HG02678 (cell line): ENCODE measurements at regions not wholly inside any gene's neighbourhood (a gene's known extent, or its start where the extent isn't known, plus 50 kb on each side); places are given as distances from the start of the nearest gene placed in this dataset.
"Not testable (repeated sequence)": the region's sequence is repeated elsewhere in the genome, so short reads cannot be mapped to it uniquely, and the experiment has no call there.

Experiments used
- ATAC-seq: cut with Tn5 transposase; IDR thresholded peaks from one replicate; pipeline ENCODE4 v1.9.1; 2021; ENCODE audit warnings: mild to moderate bottlenecking, moderate library complexity; ENCODE audit not compliant: unreplicated experiment

DNA sequence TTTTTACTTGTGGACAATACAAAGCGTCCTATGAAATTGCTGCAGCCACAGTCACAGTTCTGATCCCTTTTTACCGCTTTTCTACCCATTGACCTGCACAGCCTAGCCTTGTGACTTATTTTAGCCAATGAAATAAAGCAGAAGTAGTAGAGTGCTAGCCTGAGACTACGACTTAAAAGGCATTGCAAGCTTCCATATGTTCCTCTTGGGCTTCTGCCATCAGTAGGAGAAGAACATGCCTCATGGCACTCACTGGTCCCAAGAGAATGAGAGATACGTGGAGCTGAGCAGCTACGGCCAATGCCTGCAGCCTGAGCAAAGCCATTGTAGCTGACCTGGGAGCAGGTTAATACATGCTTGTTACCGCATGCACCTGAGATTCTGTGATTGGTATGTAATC lies 416.6 kb upstream of the CLINT1 start:
- no peak for ATAC-seq

DNA sequence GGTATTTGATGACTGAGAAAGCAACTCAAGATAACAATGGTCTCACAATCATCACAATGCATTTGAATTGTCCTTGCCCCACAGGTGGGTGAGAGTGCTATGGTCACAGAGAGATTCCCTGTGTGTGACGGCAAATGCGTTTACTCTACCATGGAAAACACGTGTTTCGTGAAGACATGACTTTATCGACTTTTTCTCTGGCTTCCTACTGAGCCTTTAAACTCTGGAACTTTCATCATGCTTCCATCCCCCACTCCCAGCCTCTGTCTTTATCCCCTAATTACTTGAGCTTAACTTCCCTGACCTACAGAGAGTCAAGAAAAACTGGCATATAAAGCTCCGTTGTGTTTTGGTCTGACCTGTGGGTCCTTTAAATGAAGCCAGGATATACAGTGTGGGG lies 414.1 kb upstream of the CLINT1 start:
- no peak for ATAC-seq

DNA sequence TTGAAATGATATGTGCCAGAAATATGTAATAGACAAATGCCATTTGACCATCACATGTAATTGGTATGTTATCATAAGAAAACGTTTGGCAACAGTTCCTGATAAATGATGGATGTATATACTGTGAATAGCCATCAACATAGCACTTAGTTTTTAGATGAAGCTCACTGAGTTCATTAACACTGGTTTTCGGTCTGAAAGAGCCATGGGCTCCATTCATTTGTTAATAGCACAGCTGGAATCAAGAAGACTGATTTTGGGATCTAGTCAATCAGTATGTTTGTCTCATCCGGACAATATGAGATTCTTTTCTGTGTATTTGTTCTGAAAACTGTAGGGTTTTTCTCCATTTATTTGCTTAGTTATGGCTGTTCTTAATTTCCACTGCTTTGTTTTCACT lies 413.5 kb upstream of the CLINT1 start:
- no peak for ATAC-seq

DNA sequence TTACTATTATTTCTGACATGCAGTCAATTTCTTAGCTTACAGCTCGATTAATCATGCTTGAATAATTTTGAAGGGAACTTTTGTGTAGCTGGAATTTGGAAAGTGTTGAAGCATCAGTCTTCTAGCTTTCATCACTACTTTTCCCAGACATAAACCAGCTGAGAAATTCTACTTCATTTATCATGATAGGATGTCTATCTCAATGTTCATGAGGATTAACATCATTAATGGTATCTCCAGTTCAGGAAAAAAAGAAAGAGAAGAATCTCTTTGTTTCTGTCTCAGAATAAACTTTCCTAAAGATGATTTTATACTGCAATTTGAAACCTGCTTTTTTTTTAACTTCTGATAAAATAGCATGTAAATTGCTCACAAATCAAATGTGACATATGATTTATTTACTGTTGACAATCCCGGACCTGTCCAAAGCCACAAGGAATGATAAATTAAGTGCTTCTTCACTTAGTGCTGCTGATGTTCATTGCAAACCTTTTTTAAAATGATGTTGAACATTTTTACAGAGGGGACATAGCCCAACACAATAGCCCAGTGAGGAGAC lies 412.1 kb upstream of the CLINT1 start:
- no peak for ATAC-seq

DNA sequence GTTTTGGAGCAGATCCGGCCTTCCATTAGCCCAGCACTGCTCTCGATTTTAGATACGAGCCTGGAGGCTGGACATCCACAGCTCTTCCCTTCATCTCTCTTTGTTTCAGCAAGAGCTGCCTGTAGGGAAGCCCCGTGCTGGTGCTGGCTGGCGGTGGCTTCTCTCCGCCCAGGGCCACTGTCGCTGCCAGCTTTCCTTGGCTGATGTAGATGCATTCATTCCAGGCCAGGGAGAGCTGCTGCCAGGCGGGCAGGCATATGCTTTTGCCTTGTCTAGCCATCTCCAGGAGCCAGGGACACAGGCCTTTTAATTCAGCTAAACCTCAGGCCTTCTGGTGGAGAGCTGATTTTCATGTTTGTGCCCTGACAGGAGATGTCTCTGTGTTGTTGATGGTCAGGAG lies 409.3 kb upstream of the CLINT1 start:
- ATAC-seq = no peak

DNA sequence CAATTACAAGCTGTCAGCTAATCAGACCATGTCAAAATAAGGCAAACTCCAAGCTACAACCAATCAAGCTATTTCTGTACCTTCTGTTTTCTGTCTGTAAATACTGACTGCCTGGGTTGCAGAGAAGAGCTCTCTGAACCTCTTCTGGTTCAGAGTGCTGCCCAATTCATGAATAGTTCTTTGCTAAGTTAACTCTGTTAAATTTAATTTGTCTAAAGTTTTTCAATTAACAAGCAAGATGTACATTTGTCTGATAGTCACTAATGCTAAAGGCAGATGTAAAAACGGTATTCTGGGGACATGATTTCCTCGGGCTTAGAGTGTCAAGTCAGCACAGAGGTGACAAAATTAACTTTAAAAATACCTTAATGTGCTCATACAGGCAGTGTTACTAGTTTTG lies 408.3 kb upstream of the CLINT1 start:
- no peak for ATAC-seq

DNA sequence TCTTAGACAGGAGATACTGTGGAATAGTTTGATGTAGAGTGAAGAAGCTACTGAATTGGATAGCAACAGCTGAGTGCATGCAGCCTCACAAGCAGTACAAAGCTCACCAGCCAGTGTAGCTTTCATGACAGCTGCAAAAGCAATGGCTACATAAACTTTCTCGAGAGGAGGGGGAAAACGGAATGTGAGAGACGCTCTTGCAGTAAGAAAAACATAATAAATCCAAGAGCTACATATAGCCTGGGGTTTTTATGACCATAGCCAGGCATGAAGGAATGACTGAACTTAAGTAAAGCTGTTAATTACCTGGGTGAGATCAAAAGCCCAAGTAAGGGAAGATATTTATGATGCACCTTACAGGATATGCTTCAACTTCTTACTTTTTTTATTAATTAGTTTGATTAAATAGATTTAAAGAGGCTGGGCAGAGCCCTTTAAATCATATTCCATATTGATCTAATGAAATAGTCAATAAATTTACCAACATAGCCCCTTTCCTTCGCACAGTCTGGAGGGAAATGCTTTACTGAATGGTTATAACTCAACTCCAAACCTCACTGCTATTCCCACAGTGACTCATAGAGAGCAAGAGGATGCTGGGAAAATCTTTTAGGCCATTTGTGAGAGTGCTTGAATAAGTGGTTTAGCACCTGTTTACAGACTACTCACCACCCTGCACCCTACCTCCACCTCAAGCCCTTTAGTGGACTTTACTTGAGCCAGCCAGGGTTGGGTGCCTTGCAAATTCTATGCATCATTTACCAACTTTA lies 407.2 kb upstream of the CLINT1 start:
- ATAC-seq = no peak

DNA sequence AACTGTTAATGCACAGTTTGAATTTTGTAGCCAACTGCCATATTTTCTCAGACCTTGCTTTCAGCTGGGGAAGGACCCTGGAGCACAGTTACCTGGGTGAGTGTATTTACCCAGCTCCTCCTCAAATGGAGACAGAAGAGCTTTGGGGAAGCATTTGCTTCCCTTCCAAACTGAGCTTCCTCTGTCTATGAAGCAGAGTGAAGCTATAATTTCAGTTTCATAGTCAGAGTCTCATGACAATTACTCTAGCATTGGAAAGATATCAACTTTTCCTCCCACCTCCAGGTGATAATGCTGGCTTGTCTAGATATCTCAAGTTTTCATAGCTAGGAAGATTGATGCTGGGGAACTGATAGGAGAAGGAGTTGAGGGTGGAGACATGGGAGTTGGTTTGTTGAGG lies 406.4 kb upstream of the CLINT1 start:
- no peak for ATAC-seq

DNA sequence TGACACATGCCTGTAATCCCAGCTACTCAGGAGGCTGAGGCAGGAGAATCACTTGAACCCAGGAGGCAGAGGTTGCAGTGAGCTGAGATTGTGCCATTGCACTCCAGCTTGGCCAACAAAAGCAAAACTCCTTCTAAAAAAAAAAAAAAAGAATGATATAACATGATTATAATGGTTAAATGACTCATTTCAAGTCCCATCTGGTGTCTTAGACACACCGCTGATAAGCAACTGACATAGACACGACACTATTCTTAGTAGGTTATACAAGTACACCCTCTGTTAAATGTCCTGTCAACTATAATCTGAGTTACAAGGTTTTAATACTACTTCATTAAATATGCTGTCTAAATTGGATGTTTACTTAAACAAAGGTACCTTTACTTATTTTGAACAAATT lies 405.3 kb upstream of the CLINT1 start:
- no peak for ATAC-seq

DNA sequence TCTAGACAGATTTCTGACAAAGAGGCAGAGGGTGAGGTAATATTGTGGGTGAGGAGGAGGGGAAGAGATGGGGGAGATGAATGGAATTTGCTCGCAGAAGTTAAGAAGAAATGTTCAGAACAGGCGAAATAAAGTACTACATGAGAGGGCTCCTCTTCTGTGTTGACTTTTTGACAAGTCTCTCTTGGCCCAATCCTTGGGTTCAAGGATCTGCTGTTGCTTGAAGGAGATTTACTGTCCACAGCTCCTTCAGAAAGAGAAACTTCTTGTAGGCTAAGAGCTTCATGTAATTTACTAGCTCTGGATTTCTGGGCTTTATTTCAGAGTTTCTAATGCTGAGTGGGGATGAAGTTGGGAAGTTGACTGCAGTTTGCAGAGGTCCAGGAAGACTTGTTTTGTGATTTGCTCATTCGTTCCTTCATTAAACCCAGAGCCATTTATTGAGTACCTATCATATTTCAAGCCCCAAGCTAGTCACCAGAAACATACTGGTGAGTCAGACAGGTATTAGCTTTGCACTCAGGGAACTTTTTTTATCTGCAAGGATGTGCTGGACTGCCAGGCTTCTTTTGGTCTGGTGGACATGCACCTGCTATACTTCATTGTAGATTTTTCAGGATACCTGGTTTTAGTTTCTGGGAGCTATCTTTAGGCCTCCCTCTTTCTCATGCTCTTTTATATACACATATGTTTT lies 402.9 kb upstream of the CLINT1 start:
- ATAC-seq = no peak

DNA sequence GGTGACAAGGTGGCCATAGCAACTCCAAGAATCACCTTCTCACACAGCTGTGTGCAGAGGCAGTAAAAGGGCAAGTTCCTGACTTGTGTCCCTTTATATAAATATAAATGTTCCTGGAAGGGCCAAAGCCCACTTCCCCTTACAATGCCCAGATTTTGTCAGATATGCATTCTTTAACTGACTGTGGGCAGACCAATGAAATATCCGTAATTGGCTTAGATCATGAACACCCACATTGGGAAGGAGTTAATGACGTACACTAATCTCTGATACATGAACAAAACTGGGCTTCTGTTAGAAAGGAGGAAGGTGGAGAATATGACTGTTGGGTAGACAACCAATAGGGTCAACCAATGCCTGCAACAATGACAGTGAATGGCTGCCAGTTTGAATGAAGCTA lies 397.2 kb upstream of the CLINT1 start:
- no peak for ATAC-seq

DNA sequence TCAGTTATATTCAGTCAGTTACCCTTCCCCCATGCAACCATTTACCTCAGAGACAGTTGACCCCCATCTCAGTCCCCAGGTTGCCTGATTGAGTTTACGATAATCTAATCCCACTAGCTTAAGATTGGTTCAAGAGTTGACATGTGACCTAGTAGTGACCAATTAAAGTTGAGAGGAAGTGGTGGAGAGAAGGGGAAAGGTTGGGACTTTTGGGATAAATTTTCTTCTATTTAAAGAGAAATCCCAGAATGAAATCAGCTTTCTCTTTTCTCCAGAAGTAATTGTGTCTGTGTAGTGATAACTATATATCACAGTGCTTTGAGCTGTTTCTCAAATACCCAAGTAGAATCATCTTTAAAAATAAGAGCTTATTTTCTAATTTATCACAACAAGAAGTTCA lies 396.7 kb upstream of the CLINT1 start:
- ATAC-seq = no peak

DNA sequence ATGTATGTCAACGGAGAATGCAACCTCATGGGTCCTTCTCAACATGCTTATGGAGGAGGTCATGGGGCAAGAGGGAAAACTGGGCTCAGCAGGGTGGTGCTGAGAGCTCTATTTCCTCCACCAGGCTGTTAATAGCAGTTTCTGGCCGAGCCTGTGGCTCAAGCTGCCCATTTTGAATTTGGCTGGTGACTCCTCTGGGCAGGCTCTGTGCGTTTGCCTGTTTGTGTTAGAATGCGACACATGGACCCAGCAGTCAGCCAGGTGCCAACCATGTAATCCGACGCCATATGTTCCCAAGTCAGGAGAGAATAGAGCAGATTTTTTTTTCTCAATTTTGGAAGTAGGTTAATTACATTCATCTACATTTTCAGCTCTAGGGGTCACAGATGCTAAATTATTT lies 387.7 kb upstream of the CLINT1 start:
- no peak for ATAC-seq

DNA sequence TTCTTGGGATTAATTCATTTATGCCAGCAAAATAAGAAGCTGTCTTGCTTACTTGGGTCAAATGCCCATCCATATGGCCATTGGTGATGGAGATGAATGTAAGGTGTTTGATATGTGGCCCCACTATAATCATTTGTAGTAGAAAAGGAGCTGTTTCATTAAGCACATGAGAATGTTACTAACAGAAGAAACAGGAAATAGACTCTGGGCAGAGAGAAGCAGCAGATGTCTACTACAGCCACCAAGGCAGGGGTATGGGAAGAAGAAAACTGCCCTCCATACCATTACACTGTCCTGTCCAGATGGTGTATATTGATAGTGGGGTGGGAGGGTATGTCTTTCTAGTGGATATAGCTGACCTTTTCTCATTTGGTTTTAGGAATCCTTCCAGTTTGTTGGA lies 386.6 kb upstream of the CLINT1 start:
- ATAC-seq = no peak

DNA sequence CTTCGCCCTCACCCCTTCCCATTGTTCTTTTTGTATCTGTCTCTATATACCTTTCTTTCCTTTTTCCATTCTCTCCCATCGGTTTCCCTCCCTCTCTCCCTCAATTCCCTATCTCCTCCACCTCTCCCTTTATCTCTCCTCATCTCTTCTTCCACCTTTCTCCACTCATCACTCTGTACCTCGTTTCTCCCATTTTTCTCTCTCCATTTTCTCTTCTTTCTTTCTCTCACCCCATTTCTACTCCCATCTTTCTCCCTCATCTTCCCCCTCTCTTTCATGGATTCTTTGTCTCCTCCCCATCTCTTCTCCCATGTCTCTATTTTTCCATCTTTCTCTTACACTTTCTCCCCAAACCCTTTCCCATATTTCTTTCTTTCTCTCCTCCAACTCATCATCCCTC lies 385.9 kb upstream of the CLINT1 start:
- no peak for ATAC-seq

DNA sequence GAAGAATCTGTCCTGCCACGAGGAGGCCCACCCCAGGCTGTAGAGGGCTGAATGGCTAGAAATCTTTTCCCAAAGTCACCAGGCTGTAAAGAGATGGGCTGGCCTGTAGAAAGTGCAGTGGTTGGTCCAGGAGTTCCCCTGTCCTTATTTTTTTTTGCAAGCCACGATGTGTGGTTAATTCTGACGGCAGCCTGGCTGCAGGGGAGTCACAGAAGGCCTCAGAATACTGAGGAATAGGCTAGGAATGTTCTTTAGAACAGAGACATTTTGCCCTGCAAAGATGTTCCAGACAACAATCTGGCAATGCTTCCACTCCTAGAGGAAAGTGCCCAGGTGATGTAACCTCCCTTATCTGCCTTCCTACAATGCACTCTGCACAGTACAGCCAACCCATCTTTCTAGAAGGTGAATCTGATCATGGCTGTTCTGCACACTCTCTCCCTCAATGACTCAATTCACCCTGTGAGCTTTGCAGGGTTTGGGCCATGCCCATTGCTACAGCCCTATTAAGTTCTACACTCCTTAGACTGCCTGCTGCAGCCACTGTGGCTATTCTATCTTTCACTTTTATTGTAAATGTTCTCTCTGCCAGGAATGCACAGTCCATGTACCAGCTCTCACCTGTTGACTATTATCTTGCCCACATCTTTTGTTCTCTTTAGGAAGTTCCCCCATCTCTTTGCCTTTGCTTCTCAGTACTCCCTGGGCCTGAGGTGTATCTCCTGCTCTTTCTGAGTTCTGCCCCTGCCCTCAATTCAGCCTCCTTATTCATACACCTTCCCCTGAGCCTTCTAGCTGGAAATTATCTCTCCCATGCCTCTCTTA lies 377.8 kb upstream of the CLINT1 start:
- no peak for ATAC-seq

DNA sequence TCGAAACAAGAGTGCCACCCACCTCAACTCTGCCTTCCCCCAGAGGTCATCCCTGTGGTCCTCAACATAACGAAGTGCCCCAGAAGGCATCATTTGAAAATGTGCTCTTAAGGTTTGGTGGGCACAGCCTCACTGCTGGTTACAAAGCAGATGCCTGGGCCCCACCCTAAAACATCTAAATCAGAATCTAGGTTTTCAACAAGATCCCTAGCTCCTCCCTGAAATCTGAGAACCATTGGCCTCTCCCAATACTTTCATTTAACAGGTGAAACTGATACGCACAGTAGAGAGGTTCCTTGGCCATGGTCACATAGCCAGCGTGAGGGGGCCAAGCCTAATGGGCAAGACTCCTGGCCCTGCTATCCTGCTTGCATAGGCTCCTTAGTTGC lies 376.2 kb upstream of the CLINT1 start:
- ATAC-seq = no peak

DNA sequence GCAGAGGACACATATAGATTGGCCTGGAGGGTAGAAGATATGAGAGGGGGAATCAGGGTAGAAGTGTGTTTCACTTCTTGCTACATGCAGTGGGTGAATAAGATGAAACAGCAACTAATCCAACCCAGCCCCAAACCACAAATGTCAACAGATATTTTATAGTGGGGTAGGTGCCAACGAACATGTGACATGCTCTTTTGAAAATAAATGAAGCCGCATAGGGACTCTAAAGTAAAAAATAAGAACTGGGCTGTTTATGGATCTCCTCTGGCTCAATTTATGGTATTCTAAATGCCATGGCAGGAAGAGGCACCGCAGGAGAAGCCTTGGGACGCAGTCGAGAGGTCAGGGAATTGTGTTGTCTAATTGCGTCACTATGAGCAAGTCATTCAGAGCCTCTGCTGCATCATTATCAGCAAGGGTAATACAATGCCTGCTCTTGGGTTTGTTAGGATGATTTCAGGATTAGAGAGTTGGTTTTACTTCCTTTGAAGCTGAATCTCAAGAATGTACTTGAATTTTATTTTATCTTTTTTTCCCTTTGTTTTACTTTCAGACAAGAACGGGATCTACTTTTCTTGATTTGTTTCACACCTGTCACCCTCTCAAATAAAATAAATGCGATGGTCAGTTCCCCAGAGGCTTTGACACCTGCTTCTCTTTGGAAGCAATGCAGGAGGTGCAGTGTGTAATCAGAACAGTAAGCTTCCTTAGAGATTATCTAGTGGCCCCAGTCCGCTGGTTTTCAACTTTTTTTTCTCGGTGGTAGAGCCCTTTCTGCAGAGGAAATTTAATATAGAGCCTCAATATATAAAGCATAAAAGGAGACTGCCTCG lies 375.6 kb upstream of the CLINT1 start:
- ATAC-seq = no peak

DNA sequence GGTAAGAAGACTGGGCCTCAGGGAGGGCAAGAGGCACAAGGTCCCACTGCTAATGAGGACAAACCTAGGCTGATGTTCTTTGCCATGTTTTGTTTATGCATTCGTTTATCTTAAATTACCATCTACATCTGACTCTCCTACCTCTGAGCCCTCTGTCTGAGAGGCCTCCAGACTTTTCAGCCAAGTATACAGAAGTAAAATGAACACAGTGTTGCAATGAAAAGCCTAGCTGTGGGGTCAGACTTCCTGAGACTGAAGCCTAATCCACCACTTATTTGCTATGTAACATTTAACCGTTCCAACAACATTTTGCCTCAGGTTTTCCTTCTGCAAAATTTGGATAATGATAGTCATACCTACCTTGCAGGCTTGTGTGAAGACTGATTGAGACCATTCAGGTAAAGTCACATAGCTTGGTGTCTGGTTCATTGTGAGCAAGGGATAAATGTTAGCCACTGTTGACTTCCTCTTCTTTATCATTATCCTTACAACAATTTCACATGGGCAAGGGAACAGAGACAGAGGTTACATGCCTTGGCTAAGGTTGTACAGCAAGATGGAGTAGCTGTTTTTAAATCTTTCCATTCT lies 374.9 kb upstream of the CLINT1 start:
- ATAC-seq = no peak

DNA sequence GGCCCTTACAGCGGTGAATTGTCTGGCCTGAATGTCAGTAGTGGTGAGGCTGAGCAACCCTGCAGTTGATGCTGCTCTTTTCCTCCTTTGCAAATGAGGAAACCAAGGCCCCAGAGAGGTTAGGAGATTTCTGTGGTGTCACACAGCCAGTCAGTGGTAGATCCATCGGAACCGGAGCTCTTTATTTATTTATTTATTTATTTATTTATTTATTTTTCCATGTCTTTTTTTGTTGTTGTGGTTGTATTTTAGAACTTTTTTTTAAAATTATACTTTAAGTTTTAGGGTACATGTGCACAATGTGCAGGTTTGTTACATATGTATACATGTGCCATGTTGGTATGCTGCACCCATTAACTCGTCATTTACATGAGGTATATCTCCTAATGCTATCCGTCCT lies 368.4 kb upstream of the CLINT1 start:
- ATAC-seq = not testable (repeated sequence)
